Kidney epithelial cell (primary cell): ENCODE measurements at regions not wholly inside any gene's neighbourhood (a gene's known extent, or its start where the extent isn't known, plus 50 kb on each side); places are given as distances from the start of the nearest gene placed in this dataset.
"Not testable (repeated sequence)": the region's sequence is repeated elsewhere in the genome, so short reads cannot be mapped to it uniquely, and the experiment has no call there.

ENCODE experiments used
- DNase-seq: peaks from one replicate; pipeline ENCODE4 v3.0.0-alpha.2; 2010; ENCODE audit warnings: low read depth
- H3K27me3 ChIP-seq: 2 replicates; pipeline ENCODE4 v1.6.0; 2011; ENCODE audit warnings: low read length; ENCODE audit not compliant: control insufficient read depth, insufficient read depth
- H3K36me3 ChIP-seq: 2 replicates; pipeline ENCODE4 v1.5.1; 2011; ENCODE audit warnings: low read length; ENCODE audit not compliant: control insufficient read depth, insufficient read depth
- H3K4me3 ChIP-seq: 2 replicates; pipeline ENCODE4 v1.5.1; 2011; ENCODE audit warnings: low read depth, mild to moderate bottlenecking, control low read depth, low read length
- TF ChIP-seq, protein P1 (sequence below): IDR thresholded peaks from 2 replicates; pipeline ENCODE4 v1.5.1; 2011; ENCODE audit warnings: mild to moderate bottlenecking, moderate library complexity, low read length, control low read depth, inconsistent platforms; ENCODE audit not compliant: insufficient read depth, poor library complexity, severe bottlenecking

DNA sequence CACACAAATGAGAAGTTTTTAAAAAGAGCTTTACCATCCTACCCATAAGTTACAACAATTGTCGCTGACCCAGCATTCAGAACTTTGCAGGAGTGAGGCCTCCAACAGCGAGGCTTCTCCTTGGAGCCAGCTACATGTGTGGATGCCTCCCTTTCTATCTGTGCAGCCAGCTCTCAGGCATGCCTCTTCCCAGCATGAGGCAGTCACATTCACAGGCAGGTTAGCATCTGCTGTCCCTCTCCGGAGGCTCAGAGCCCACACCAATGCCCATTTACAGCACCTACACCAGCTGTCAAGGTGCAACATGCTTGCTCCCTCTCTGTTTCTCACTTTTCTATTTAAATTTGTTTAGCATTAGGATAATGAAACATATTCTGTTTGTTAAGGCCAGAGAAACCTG lies 278.7 kb upstream of the PODXL start:
- Histone ChIP-seq H3K27me3 (no peaks in the 10 kb centered on the region), H3K36me3 (no peaks in the 10 kb centered on the region), H3K4me3 (no peak overlapping the region)
- TF ChIP-seq, protein P1, sequence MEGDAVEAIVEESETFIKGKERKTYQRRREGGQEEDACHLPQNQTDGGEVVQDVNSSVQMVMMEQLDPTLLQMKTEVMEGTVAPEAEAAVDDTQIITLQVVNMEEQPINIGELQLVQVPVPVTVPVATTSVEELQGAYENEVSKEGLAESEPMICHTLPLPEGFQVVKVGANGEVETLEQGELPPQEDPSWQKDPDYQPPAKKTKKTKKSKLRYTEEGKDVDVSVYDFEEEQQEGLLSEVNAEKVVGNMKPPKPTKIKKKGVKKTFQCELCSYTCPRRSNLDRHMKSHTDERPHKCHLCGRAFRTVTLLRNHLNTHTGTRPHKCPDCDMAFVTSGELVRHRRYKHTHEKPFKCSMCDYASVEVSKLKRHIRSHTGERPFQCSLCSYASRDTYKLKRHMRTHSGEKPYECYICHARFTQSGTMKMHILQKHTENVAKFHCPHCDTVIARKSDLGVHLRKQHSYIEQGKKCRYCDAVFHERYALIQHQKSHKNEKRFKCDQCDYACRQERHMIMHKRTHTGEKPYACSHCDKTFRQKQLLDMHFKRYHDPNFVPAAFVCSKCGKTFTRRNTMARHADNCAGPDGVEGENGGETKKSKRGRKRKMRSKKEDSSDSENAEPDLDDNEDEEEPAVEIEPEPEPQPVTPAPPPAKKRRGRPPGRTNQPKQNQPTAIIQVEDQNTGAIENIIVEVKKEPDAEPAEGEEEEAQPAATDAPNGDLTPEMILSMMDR, result no peak
- no peak for DNase-seq

DNA sequence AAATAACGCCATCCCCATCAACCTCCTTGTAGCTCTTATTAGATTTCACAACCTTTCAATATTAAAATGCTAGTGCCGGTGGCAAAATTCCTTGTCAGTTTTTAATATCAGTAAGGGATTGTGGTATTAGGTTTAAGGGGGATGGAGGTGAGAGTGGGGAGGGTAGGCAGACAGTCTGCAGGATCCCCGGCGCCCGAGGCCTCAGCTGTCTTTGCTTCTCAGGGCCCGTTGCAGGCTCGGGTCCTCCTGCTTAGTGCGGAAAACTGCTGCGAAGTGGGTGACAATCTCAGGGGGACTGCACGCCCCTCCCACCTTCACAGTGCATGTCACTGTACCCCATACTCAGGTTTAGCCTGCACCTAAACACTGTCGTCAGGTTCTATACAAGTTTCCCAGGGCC lies 274.3 kb upstream of the PODXL start:
- TF ChIP-seq, protein P1, result no peak
- Histone ChIP-seq H3K4me3 (no peak overlapping the region), H3K36me3 (no peaks in the 10 kb centered on the region), H3K27me3 (peaks cover 8% of the 10 kb centered on the region)
- no peak for DNase-seq

DNA sequence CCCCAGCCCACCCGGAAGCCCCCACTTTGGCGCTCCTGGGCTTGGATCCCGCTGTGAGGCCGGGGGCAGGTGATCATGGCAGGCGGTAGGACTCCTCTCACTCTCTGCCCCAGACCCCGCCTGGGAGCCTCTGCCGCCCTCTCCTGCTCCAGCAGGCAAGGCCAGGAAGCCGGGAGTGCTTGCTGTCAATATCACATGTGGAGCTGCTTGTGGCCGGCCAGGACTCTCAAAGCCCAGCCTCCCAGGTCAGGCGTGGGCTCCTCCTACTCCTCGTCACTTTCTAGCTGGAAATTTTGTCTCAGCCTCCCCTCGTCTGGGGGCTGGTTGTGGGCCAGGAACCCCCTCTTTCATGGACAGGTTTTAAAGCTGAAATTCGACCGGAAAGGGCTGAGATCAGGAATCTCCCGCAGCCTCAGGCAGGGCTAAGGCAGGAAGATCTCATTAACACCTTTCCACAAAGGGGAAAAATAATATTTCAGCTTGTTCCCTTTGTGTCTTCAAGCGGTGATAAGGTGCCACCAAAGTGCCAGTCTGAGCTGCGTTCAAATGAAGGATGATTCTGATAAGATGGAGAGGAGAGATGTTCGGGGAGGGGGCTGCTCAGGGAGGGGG lies 273.6 kb upstream of the PODXL start:
- TF ChIP-seq, protein P1, result no peak
- Histone ChIP-seq H3K4me3 (no peak overlapping the region), H3K27me3 (peaks cover 8% of the 10 kb centered on the region), H3K36me3 (no peaks in the 10 kb centered on the region)
- DNase-seq, result no peak

DNA sequence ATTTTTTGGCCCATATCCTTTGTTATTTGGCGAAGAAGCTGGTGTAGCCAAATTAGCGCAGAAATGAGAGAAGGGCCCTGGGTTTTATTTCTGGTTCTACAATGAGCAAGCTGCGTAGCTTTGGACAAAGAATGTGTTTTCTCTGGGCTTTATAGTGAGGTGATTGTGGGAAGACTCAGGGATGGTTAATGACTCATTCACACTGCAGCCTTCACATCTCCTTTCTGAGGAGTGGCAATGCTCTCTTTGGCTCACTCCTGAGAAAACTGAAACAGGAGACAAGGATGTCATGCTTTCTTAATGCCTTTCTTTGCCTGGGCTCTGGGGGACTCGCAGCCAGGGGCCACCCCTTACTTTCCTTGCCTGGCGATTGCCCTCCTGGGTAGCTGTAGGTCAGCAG lies 271.0 kb upstream of the PODXL start:
- Histone ChIP-seq H3K36me3 (no peaks in the 10 kb centered on the region), H3K27me3 (peaks cover 8% of the 10 kb centered on the region), H3K4me3 (no peak overlapping the region)
- DNase-seq, result no peak
- TF ChIP-seq, protein P1, result no peak

DNA sequence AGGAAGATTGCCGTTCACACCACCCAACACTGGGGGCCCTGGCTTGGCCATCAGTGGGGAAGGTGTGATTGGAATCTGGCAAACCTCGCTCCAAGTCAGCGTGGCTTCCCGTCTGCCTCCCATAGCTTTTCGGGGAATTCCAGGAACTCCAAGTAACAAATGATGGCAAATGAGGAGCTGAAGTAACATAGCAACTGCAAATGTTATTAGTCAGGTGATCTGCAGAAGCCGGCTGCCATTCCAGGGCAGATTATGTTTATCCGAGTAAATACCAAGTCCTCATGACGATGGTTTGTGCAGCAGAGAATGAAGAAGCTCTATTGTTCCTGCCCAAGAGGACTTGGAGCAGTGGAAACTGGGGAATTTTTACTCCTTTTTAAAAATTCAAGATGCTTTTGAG lies 270.5 kb upstream of the PODXL start:
- Histone ChIP-seq H3K27me3 (peaks cover 8% of the 10 kb centered on the region), H3K4me3 (no peak overlapping the region), H3K36me3 (no peaks in the 10 kb centered on the region)
- DNase-seq, result no peak
- TF ChIP-seq, protein P1, result no peak

DNA sequence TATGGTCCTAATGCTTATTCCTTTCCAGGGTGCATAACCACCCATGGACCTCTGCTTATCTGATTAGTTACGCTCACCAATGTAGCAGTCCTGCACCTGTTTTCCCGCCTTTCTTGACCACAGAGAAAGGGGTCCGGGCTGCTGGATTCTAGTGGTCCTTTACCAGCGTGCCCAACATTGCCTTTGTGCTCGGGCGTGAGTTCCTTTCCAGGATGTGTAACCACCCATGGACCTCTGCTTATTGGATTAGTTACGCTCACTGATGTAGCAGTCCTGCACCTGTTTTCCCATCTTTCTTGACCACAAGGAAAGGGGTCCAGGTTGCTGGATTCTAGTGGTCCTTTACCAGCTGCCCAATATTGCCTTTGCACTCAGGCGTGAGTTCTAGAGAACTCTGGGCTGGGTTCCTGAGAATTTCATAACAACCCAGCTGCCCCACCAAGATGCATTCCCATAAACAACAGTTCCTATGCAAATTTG lies 267.6 kb upstream of the PODXL start:
- H3K4me3 ChIP-seq, H3K36me3 ChIP-seq, H3K27me3 ChIP-seq, DNase-seq: not testable (repeated sequence)
